Uterus (tissue), 2 donors: ENCODE measurements at regions not wholly inside any gene's neighbourhood (a gene's known extent, or its start where the extent isn't known, plus 50 kb on each side); places are given as distances from the start of the nearest gene placed in this dataset.

ENCODE experiments used
- POLR2A ChIP-seq, 2 donors: fragments of 450-650 bp; IDR thresholded peaks; one replicate each; pipeline ENCODE4 v1.6.1; 2016; ENCODE audit warnings: antibody characterized with exemption in 2 of 2, mild to moderate bottlenecking in 1 of 2, moderate library complexity in 1 of 2
- TF ChIP-seq, protein P1 (sequence below), 4 experiments: fragments of 200-600 bp in 2 of 4; fragments of 450-650 bp in 2 of 4; sonication (generic) in 2 of 4; IDR thresholded peaks; one replicate each; pipeline ENCODE4 v1.5.1; 2016 to 2019; ENCODE audit warnings: antibody characterized with exemption in 4 of 4, mild to moderate bottlenecking in 2 of 4, moderate library complexity in 1 of 4

DNA sequence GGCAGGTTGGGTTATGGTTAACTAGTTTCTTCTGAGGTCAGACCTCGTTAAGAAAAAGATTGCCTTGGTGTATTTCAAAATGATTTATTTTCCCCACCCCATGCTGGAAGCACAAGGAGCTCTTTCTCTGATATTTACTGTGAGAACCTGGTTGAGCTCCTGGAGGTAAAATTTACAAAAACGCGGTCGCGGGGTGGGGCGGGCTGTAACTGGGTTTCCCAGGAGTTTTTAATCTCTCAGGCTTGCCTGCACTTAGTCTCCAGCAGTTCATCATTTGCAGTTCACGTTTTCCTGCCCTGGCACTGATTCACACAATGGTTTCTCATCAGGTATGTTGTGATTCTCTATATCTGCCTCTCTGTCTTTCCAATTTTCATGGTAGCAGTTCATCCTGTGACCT is 67.9 kb upstream of the PDE3A start:
- TF ChIP-seq, protein P1, sequence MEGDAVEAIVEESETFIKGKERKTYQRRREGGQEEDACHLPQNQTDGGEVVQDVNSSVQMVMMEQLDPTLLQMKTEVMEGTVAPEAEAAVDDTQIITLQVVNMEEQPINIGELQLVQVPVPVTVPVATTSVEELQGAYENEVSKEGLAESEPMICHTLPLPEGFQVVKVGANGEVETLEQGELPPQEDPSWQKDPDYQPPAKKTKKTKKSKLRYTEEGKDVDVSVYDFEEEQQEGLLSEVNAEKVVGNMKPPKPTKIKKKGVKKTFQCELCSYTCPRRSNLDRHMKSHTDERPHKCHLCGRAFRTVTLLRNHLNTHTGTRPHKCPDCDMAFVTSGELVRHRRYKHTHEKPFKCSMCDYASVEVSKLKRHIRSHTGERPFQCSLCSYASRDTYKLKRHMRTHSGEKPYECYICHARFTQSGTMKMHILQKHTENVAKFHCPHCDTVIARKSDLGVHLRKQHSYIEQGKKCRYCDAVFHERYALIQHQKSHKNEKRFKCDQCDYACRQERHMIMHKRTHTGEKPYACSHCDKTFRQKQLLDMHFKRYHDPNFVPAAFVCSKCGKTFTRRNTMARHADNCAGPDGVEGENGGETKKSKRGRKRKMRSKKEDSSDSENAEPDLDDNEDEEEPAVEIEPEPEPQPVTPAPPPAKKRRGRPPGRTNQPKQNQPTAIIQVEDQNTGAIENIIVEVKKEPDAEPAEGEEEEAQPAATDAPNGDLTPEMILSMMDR (IDR thresholded peaks at IDR 0.05), result no peak
- TF ChIP-seq POLR2A (IDR thresholded peaks at IDR 0.05), result no peak
